HepG2 (cell line): ENCODE measurements at regions not wholly inside any gene's neighbourhood (a gene's known extent, or its start where the extent isn't known, plus 50 kb on each side); places are given as distances from the start of the nearest gene placed in this dataset.

Source experiments
- ETV6 ChIP-seq: sonication (generic); formaldehyde crosslinking; conservative IDR thresholded peaks from 2 replicates; pipeline ENCODE4 v1.4.0; 2020; ENCODE audit warnings: missing genetic modification reagents
- JUN ChIP-seq: sonication (generic); formaldehyde crosslinking; IDR thresholded peaks from 2 replicates; pipeline ENCODE4 v1.4.0; 2020; ENCODE audit warnings: mild to moderate bottlenecking, missing genetic modification reagents
- KAT2B ChIP-seq: fragments of 150-350 bp; IDR thresholded peaks from 2 replicates; pipeline ENCODE4 v1.6.1; 2014; ENCODE audit warnings: low read depth, low read length, borderline replicate concordance
- TBX2 ChIP-seq: sonication (generic); formaldehyde crosslinking; IDR thresholded peaks from 2 replicates; pipeline ENCODE4 v1.5.0; 2020; ENCODE audit warnings: missing genetic modification reagents, mild to moderate bottlenecking, borderline replicate concordance
- TGIF2 ChIP-seq: IDR thresholded peaks from 2 replicates; pipeline ENCODE4 v1.6.1; 2016; ENCODE audit warnings: control low read depth, missing compliant biosample characterization
- ZNF841 ChIP-seq: sonication (generic); formaldehyde crosslinking; IDR thresholded peaks from 2 replicates; pipeline ENCODE4 v1.8.1; 2023; ENCODE audit warnings: missing genetic modification reagents, borderline replicate concordance
- ZSCAN22 ChIP-seq: sonication (generic); formaldehyde crosslinking; IDR thresholded peaks from 2 replicates; pipeline ENCODE4 v1.4.0; 2020; ENCODE audit warnings: mild to moderate bottlenecking, missing genetic modification reagents
- TF ChIP-seq, protein P1 (sequence below): sonication (generic); formaldehyde crosslinking; IDR thresholded peaks from 2 replicates; pipeline ENCODE4 v1.5.0; 2020; ENCODE audit warnings: mild to moderate bottlenecking, missing genetic modification reagents, moderate library complexity
- TF ChIP-seq, protein P2 (sequence below): IDR thresholded peaks from 2 replicates; pipeline ENCODE4 v1.6.1; 2016; ENCODE audit warnings: missing compliant biosample characterization, missing genetic modification reagents, borderline replicate concordance

DNA sequence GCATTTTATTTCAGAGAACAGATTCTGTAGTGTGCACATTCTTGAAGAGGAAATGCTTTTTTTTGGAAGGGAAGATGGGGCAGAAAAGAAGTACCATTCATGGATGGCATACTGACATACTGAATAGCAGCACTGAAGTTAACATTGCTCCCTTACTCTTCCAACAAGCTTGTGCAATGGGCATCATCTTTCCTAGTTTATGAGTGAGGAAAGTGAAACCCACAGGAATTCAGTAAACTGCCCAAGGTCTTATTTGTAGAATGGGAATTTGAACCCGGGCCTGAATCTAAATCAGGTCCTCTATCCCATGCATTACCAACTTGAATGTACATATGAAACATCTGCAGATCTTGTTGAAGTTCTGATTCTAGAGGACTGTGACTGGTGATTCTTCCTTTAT, 215.7 kb upstream of the FGGY start:
- no peak for TF ChIP-seq ZSCAN22 (CRISPR knock-in tag)
- TF ChIP-seq, protein P1, sequence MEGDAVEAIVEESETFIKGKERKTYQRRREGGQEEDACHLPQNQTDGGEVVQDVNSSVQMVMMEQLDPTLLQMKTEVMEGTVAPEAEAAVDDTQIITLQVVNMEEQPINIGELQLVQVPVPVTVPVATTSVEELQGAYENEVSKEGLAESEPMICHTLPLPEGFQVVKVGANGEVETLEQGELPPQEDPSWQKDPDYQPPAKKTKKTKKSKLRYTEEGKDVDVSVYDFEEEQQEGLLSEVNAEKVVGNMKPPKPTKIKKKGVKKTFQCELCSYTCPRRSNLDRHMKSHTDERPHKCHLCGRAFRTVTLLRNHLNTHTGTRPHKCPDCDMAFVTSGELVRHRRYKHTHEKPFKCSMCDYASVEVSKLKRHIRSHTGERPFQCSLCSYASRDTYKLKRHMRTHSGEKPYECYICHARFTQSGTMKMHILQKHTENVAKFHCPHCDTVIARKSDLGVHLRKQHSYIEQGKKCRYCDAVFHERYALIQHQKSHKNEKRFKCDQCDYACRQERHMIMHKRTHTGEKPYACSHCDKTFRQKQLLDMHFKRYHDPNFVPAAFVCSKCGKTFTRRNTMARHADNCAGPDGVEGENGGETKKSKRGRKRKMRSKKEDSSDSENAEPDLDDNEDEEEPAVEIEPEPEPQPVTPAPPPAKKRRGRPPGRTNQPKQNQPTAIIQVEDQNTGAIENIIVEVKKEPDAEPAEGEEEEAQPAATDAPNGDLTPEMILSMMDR (CRISPR knock-in tag) = no peak
- TF ChIP-seq ZNF841 = no peak
- TF ChIP-seq ETV6 (CRISPR knock-in tag) = no peak
- TF ChIP-seq TBX2 (CRISPR knock-in tag) = no peak
- TF ChIP-seq, protein P2, sequence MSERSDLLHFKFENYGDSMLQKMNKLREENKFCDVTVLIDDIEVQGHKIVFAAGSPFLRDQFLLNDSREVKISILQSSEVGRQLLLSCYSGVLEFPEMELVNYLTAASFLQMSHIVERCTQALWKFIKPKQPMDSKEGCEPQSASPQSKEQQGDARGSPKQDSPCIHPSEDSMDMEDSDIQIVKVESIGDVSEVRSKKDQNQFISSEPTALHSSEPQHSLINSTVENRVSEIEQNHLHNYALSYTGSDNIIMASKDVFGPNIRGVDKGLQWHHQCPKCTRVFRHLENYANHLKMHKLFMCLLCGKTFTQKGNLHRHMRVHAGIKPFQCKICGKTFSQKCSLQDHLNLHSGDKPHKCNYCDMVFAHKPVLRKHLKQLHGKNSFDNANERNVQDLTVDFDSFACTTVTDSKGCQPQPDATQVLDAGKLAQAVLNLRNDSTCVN = no peak
- no peak for TF ChIP-seq KAT2B
- no peak for TF ChIP-seq JUN
- TF ChIP-seq TGIF2 (CRISPR knock-in tag) = no peak
